ENCODE measurements at regions not wholly inside any gene's neighbourhood (a gene's known extent, or its start where the extent isn't known, plus 50 kb on each side); places are given as distances from the start of the nearest gene placed in this dataset.

DNA sequence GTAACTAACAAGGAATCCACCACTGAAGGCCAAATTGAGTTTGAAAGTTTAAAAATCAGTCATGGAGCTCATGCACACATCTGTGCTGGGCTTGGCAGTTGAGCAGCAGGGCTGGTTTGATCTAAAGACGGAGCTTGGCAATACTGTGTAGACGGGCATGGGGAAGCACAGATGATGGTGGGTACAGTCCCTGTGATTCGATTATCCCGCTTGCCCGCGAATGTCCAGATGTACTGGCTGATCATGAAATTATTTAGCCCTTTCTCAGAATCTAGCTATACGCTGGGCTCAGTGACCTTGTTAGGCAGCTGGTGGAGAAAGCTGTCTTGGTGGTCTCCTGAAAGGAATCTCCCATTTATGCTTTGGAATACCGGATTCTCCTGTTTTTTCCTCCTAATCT is 74.8 kb upstream of the SOX11 start:
- TF ChIP-seq POLR2A (IDR thresholded peaks at IDR 0.05; ENCODE audit: borderline replicate concordance, extremely low read depth, insufficient read depth, insufficient read length) = no peak
- TF ChIP-seq, protein P1, sequence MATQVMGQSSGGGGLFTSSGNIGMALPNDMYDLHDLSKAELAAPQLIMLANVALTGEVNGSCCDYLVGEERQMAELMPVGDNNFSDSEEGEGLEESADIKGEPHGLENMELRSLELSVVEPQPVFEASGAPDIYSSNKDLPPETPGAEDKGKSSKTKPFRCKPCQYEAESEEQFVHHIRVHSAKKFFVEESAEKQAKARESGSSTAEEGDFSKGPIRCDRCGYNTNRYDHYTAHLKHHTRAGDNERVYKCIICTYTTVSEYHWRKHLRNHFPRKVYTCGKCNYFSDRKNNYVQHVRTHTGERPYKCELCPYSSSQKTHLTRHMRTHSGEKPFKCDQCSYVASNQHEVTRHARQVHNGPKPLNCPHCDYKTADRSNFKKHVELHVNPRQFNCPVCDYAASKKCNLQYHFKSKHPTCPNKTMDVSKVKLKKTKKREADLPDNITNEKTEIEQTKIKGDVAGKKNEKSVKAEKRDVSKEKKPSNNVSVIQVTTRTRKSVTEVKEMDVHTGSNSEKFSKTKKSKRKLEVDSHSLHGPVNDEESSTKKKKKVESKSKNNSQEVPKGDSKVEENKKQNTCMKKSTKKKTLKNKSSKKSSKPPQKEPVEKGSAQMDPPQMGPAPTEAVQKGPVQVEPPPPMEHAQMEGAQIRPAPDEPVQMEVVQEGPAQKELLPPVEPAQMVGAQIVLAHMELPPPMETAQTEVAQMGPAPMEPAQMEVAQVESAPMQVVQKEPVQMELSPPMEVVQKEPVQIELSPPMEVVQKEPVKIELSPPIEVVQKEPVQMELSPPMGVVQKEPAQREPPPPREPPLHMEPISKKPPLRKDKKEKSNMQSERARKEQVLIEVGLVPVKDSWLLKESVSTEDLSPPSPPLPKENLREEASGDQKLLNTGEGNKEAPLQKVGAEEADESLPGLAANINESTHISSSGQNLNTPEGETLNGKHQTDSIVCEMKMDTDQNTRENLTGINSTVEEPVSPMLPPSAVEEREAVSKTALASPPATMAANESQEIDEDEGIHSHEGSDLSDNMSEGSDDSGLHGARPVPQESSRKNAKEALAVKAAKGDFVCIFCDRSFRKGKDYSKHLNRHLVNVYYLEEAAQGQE (IDR thresholded peaks at IDR 0.05; ENCODE audit: low read depth) = no peak
- TF ChIP-seq CTCF (IDR thresholded peaks at IDR 0.05 in 2 of 3, conservative IDR thresholded peaks at IDR 0.05 in 1 of 3; ENCODE audit: borderline replicate concordance in 1 of 3, insufficient read depth in 1 of 3, low read depth in 2 of 3, low read length in 2 of 3) = no peak
- no peak for TF ChIP-seq RAD21 (IDR thresholded peaks at IDR 0.05; ENCODE audit: low read depth)
- no peak for TF ChIP-seq CEBPB (IDR thresholded peaks at IDR 0.05; ENCODE audit: low read depth)
- TF ChIP-seq MAX (IDR thresholded peaks at IDR 0.05) = no peak
